Activated CD8-positive, alpha-beta T cell treated with anti-CD3 and anti-CD28 coated beads for 36 hours (primary cell): ENCODE measurements at regions not wholly inside any gene's neighbourhood (a gene's known extent, or its start where the extent isn't known, plus 50 kb on each side); places are given as distances from the start of the nearest gene placed in this dataset.

Source experiments
- ATAC-seq: fragments of 200-7000 bp; cut with Tn5 transposase; one replicate; pipeline ENCODE4 v1.10.0; 2021; ENCODE audit warnings: mild to moderate bottlenecking, moderate library complexity
- CTCF ChIA-PET: fragments of 350-600 bp; sonication (Branson Sonifier 250); formaldehyde crosslinking; loops from one replicate; lab custom pipeline; 2021; ENCODE audit warnings: antibody characterized with exemption; lab: Charles Lee
- POLR2A ChIA-PET: fragments of 350-600 bp; sonication (Branson Sonifier 250); formaldehyde crosslinking; loops from one replicate; lab custom pipeline; 2021; ENCODE audit warnings: antibody characterized with exemption; lab: Charles Lee
- DNase-seq: peaks from one replicate; pipeline ENCODE4 v3.0.0-alpha.2; 2020
- H3K27ac Mint-ChIP-seq: one replicate; pipeline ENCODE4 v1.8.0; 2021; ENCODE audit warnings: mild to moderate bottlenecking, mixed read lengths
- H3K27me3 Mint-ChIP-seq: one replicate; pipeline ENCODE4 v1.8.0; 2021; ENCODE audit warnings: mixed read lengths
- H3K36me3 Mint-ChIP-seq: one replicate; pipeline ENCODE4 v1.8.0; 2021; ENCODE audit warnings: low read depth, mixed read lengths
- H3K4me1 Mint-ChIP-seq: one replicate; pipeline ENCODE4 v1.8.0; 2021; ENCODE audit warnings: low read depth, mixed read lengths
- H3K4me3 Mint-ChIP-seq: one replicate; pipeline ENCODE4 v1.8.0; 2021; ENCODE audit warnings: mild to moderate bottlenecking, moderate library complexity, mixed read lengths
- H3K9me3 Mint-ChIP-seq: one replicate; pipeline ENCODE4 v1.8.0; 2021; ENCODE audit warnings: mixed read lengths
- intact Hi-C: fragments of 100-400 bp; cut with micrococcal nuclease; formaldehyde crosslinking; loops from one replicate; pipeline ENCODE4 v1.10.0; 2022
- TF ChIP-seq, protein P1 (sequence below): fragments of 200-600 bp; IDR thresholded peaks from one replicate; pipeline ENCODE4 v1.8.0; 2022; ENCODE audit warnings: antibody characterized with exemption, mild to moderate bottlenecking

DNA sequence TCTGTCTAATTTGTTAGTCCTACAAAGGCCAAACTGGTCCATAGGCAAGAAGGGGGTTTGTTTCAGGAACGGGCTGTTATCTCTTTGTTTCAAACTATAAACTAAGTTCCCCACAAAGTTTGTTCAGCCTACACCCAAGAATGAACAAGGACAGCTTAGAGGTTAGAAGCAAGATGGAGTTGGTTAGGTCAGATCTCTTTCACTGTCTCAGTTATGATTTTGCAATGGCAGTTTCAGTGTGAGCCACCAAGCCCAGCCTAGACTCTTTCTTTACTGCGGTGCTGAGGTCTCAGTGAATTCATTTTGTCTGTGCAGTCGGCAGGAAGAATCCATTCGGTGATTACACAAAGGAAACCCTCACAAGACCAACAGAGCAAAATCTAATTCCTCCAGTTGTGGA is 56.6 kb upstream of the ABCC4 start:
- intact Hi-C loops, result no loop called here
- Mint-ChIP-seq H3K9me3 (no peaks in the 10 kb centered on the region), H3K27ac (no peak overlapping the region), H3K36me3 (no peaks in the 10 kb centered on the region), H3K4me3 (no peak overlapping the region), H3K4me1 (no peaks in the 10 kb centered on the region), H3K27me3 (peaks cover 7% of the 10 kb centered on the region)
- no peak for DNase-seq
- TF ChIP-seq, protein P1, sequence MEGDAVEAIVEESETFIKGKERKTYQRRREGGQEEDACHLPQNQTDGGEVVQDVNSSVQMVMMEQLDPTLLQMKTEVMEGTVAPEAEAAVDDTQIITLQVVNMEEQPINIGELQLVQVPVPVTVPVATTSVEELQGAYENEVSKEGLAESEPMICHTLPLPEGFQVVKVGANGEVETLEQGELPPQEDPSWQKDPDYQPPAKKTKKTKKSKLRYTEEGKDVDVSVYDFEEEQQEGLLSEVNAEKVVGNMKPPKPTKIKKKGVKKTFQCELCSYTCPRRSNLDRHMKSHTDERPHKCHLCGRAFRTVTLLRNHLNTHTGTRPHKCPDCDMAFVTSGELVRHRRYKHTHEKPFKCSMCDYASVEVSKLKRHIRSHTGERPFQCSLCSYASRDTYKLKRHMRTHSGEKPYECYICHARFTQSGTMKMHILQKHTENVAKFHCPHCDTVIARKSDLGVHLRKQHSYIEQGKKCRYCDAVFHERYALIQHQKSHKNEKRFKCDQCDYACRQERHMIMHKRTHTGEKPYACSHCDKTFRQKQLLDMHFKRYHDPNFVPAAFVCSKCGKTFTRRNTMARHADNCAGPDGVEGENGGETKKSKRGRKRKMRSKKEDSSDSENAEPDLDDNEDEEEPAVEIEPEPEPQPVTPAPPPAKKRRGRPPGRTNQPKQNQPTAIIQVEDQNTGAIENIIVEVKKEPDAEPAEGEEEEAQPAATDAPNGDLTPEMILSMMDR, result no peak
- POLR2A ChIA-PET, result no interaction called here
- ATAC-seq, result no peak
- CTCF ChIA-PET, result no interaction called here

DNA sequence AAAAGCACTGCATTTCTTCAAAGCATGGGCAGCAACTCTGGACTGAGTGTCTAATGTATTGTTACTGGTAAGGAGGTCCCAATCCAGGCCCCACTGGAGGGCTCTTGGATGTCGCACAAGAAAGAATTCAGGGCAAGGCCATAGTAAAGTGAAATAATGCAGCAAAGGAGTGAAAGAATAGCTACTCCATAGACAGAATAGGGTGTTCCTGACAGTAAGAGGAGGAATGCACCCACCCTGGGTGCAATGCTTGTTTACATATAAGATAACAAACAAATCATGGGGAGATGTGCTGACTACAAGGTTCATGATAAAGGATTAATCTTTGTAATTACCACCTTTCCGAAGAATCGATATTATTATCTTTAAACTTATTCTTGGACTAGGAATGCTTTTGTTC is 58.8 kb upstream of the ABCC4 start:
- Mint-ChIP-seq H3K4me1 (no peaks in the 10 kb centered on the region), H3K9me3 (peaks cover 2% of the 10 kb centered on the region), H3K27me3 (peaks cover 8% of the 10 kb centered on the region), H3K27ac (no peak overlapping the region), H3K36me3 (no peaks in the 10 kb centered on the region), H3K4me3 (no peak overlapping the region)
- DNase-seq (no peak), ATAC-seq (no peak)
- intact Hi-C loops, result no loop called here
- TF ChIP-seq, protein P1, result no peak
- ChIA-PET POLR2A (no interaction called here), CTCF (interaction anchor here (1.2 to 2.4 kb wide), 2 partner anchors 21 to 171 kb away, joined by 5 to 6 read pairs; no protein-coding TSS in a partner anchor)

DNA sequence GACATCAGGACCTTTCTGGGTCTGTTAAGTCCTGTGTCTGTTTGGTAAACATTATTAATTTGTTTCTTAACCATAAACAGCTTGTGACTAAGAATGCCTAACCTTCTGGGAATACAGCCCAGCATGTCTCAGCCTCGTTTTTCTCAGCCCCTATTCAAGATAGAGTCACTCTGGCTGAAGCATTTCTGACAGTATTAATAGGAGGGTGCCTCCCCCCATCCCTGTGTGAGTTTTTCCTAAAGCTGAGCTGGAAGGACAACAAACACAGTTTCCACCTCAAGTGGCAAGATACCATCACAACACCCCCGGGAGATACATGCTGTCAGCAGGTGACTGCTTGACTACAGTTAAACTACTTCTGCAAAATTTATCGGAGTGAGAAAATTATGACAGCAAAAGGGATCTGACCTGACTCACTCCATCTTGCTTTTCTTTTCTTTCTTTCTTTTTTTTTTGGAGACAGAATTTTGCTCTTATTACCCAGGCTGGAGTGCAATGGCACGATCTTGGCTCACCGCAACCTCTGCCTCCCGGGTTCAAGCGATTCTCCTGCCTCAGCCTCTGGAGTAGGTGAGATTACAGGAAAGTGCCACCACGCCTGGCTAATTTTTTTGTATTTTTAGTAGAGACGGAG is 59.3 kb upstream of the ABCC4 start:
- no peaks in the 10 kb centered on the region for H3K4me1 Mint-ChIP-seq
- TF ChIP-seq, protein P1, result no peak
- H3K36me3 Mint-ChIP-seq, result no peaks in the 10 kb centered on the region
- POLR2A ChIA-PET, result no interaction called here
- no peak overlapping the region for H3K27ac Mint-ChIP-seq
- intact Hi-C loops, result no loop called here
- no peak overlapping the region for H3K4me3 Mint-ChIP-seq
- peaks cover 8% of the 10 kb centered on the region for H3K27me3 Mint-ChIP-seq
- no peak for ATAC-seq
- no peak for DNase-seq
- CTCF ChIA-PET, result interaction anchor here (1.2 to 2.4 kb wide), 2 partner anchors 20 to 171 kb away, joined by 5 to 6 read pairs; no protein-coding TSS in a partner anchor
- peaks cover 2% of the 10 kb centered on the region for H3K9me3 Mint-ChIP-seq

DNA sequence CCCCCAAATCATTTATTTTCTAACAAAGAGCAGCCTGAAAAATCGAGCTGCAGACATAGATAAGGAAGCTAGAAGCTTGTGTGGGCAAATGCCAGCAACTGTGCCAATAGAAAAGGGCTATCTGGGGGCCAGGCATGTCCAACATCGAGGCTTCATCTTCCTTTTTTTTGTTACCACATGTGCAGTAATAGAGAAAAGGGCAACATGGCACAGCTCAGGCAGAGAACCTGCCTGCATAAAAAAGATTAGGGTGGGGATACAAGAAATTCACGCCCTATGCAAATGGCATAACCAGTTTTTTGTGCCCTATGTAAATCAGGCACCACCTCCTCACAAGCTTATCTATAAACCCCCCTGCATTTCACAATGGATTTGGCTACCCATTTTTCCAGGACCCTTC is 60.4 kb upstream of the ABCC4 start:
- ATAC-seq (no peak), DNase-seq (no peak)
- TF ChIP-seq, protein P1, result no peak
- no peaks in the 10 kb centered on the region for H3K36me3 Mint-ChIP-seq
- no peaks in the 10 kb centered on the region for H3K4me1 Mint-ChIP-seq
- CTCF ChIA-PET, result interaction anchor here (2.4 kb wide), 1 partner anchor 172 kb away, joined by 6 read pairs; no protein-coding TSS in a partner anchor
- no peak overlapping the region for H3K27ac Mint-ChIP-seq
- intact Hi-C loops, result no loop called here
- H3K27me3 Mint-ChIP-seq, result peaks cover 6% of the 10 kb centered on the region
- POLR2A ChIA-PET, result interaction anchor here (1.0 kb wide), 1 partner anchor 205 kb away, joined by 3 read pairs; no protein-coding TSS in a partner anchor
- H3K4me3 Mint-ChIP-seq, result no peak overlapping the region
- H3K9me3 Mint-ChIP-seq, result peaks cover 2% of the 10 kb centered on the region

DNA sequence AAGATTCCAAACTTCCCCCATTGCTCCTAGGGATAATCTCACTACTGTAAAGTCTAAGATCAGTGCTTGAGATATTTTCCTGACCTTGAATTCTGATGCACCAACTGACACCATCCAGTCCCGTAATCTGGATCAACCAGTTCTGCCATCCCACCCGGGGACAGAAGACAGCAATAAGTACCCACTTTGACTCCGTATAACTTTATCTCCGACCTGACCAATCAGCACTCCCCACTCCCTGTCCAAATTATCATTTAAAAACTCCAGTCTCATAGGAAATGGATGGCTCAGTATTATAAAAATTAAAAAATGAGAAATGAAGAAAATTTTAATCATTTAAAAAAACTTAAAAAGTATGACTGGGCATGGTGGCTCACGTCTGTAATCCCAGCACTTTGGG is 61.4 kb upstream of the ABCC4 start:
- H3K36me3 Mint-ChIP-seq, result no peaks in the 10 kb centered on the region

More for the DNA sequence above, 61.4 kb upstream of the ABCC4 start:
- Mint-ChIP-seq H3K27ac (no peak overlapping the region), H3K27me3 (peaks cover 3% of the 10 kb centered on the region), H3K4me3 (no peak overlapping the region), H3K4me1 (no peaks in the 10 kb centered on the region), H3K9me3 (peaks cover 2% of the 10 kb centered on the region)
- CTCF ChIA-PET, result no interaction called here
- intact Hi-C loops, result no loop called here
- POLR2A ChIA-PET, result interaction anchor here (1.0 kb wide), 1 partner anchor 206 kb away, joined by 3 read pairs; no protein-coding TSS in a partner anchor
- no peak for DNase-seq
- no peak for ATAC-seq
- TF ChIP-seq, protein P1, result no peak
